ENCODE measurements at regions not wholly inside any gene's neighbourhood (a gene's known extent, or its start where the extent isn't known, plus 50 kb on each side); places are given as distances from the start of the nearest gene placed in this dataset.

- Histone ChIP-seq H3K36me3 (ENCODE audit: insufficient read depth, low read length) (no peaks in the 10 kb centered on the region), H3K27me3 (ENCODE audit: control insufficient read depth, insufficient read depth, low read length) (no peaks in the 10 kb centered on the region), H3K4me2 (ENCODE audit: low read length) (no peak overlapping the region)
Observed at GRCh38 chr13:105758918-105759860, 776.3 kb downstream of the EFNB2 start.

GRCh38 chr13:105740739-105741138, 794.7 kb downstream of the EFNB2 start:
- no peaks in the 10 kb centered on the region for H3K27me3 ChIP-seq (ENCODE audit: control insufficient read depth, insufficient read depth, low read length)

More at GRCh38 chr13:105758918-105759860, 776.3 kb downstream of the EFNB2 start:
- Histone ChIP-seq H3K4me1 (ENCODE audit: control insufficient read depth, insufficient read depth, low read length) (no peaks in the 10 kb centered on the region), H3K9me3 (replicated peaks; ENCODE audit: low read length) (no peaks in the 10 kb centered on the region), H3K4me3 (ENCODE audit: low read length) (no peak overlapping the region), H3K9ac (ENCODE audit: low read depth, low read length) (no peak overlapping the region)

GRCh38 chr13:105737688-105738087, 797.8 kb downstream of the EFNB2 start:
- H3K9me3 ChIP-seq (replicated peaks; ENCODE audit: low read length) = no peaks in the 10 kb centered on the region
- no peak overlapping the region for H3K4me2 ChIP-seq (ENCODE audit: low read length)
- H3K4me3 ChIP-seq (ENCODE audit: low read length) = no peak overlapping the region
- no peaks in the 10 kb centered on the region for H3K27me3 ChIP-seq (ENCODE audit: control insufficient read depth, insufficient read depth, low read length)
- peaks cover 6% of the 10 kb centered on the region for H3K4me1 ChIP-seq (ENCODE audit: control insufficient read depth, insufficient read depth, low read length)
- H3K9ac ChIP-seq (ENCODE audit: low read depth, low read length) = no peak overlapping the region
- H3K36me3 ChIP-seq (ENCODE audit: insufficient read depth, low read length) = no peaks in the 10 kb centered on the region

More at GRCh38 chr13:105740739-105741138, 794.7 kb downstream of the EFNB2 start:
- Histone ChIP-seq H3K4me3 (ENCODE audit: low read length) (no peak overlapping the region), H3K9ac (ENCODE audit: low read depth, low read length) (no peak overlapping the region), H3K9me3 (replicated peaks; ENCODE audit: low read length) (no peaks in the 10 kb centered on the region), H3K4me1 (ENCODE audit: control insufficient read depth, insufficient read depth, low read length) (no peaks in the 10 kb centered on the region), H3K36me3 (ENCODE audit: insufficient read depth, low read length) (no peaks in the 10 kb centered on the region), H3K4me2 (ENCODE audit: low read length) (no peak overlapping the region)

- H3K9me3 ChIP-seq (replicated peaks; ENCODE audit: low read length) = no peaks in the 10 kb centered on the region
- no peaks in the 10 kb centered on the region for H3K36me3 ChIP-seq (ENCODE audit: insufficient read depth, low read length)
- H3K4me1 ChIP-seq (ENCODE audit: control insufficient read depth, insufficient read depth, low read length) = peaks cover 25% of the 10 kb centered on the region
- H3K27me3 ChIP-seq (ENCODE audit: control insufficient read depth, insufficient read depth, low read length) = no peaks in the 10 kb centered on the region
- no peak overlapping the region for H3K9ac ChIP-seq (ENCODE audit: low read depth, low read length)
- H3K4me3 ChIP-seq (ENCODE audit: low read length) = no peak overlapping the region
- H3K4me2 ChIP-seq (ENCODE audit: low read length) = no peak overlapping the region
Observed at GRCh38 chr13:105735281-105735680, 800.2 kb downstream of the EFNB2 start.

- no peak overlapping the region for H3K4me2 ChIP-seq (ENCODE audit: low read length)
- peaks cover 25% of the 10 kb centered on the region for H3K4me1 ChIP-seq (ENCODE audit: control insufficient read depth, insufficient read depth, low read length)
- no peaks in the 10 kb centered on the region for H3K9me3 ChIP-seq (replicated peaks; ENCODE audit: low read length)
- no peaks in the 10 kb centered on the region for H3K36me3 ChIP-seq (ENCODE audit: insufficient read depth, low read length)
- H3K4me3 ChIP-seq (ENCODE audit: low read length) = no peak overlapping the region
- H3K27me3 ChIP-seq (ENCODE audit: control insufficient read depth, insufficient read depth, low read length) = no peaks in the 10 kb centered on the region
- H3K9ac ChIP-seq (ENCODE audit: low read depth, low read length) = no peak overlapping the region
Observed at GRCh38 chr13:105732806-105733529, 802.5 kb downstream of the EFNB2 start.

- Histone ChIP-seq H3K36me3 (ENCODE audit: insufficient read depth, low read length) (no peaks in the 10 kb centered on the region), H3K4me2 (ENCODE audit: low read length) (no peak overlapping the region), H3K4me3 (ENCODE audit: low read length) (no peak overlapping the region), H3K9ac (ENCODE audit: low read depth, low read length) (no peak overlapping the region), H3K4me1 (ENCODE audit: control insufficient read depth, insufficient read depth, low read length) (peaks cover under 1% of the 10 kb centered on the region), H3K9me3 (replicated peaks; ENCODE audit: low read length) (no peaks in the 10 kb centered on the region), H3K27me3 (ENCODE audit: control insufficient read depth, insufficient read depth, low read length) (no peaks in the 10 kb centered on the region)
Observed at GRCh38 chr13:105725887-105726286, 809.6 kb downstream of the EFNB2 start.

- Histone ChIP-seq H3K4me1 (ENCODE audit: control insufficient read depth, insufficient read depth, low read length) (no peaks in the 10 kb centered on the region), H3K36me3 (ENCODE audit: insufficient read depth, low read length) (no peaks in the 10 kb centered on the region), H3K9ac (ENCODE audit: low read depth, low read length) (no peak overlapping the region), H3K9me3 (replicated peaks; ENCODE audit: low read length) (no peaks in the 10 kb centered on the region), H3K4me3 (ENCODE audit: low read length) (no peak overlapping the region), H3K4me2 (ENCODE audit: low read length) (no peak overlapping the region), H3K27me3 (ENCODE audit: control insufficient read depth, insufficient read depth, low read length) (no peaks in the 10 kb centered on the region)
Observed at GRCh38 chr13:105721016-105721415, 814.4 kb downstream of the EFNB2 start.

GRCh38 chr13:105719859-105720258, 815.6 kb downstream of the EFNB2 start:
- H3K9me3 ChIP-seq (replicated peaks; ENCODE audit: low read length) = no peaks in the 10 kb centered on the region
- no peaks in the 10 kb centered on the region for H3K36me3 ChIP-seq (ENCODE audit: insufficient read depth, low read length)
- no peak overlapping the region for H3K4me2 ChIP-seq (ENCODE audit: low read length)

GRCh38 chr13:105709181-105709580, 826.3 kb downstream of the EFNB2 start:
- Histone ChIP-seq H3K4me3 (ENCODE audit: low read length) (no peak overlapping the region), H3K4me2 (ENCODE audit: low read length) (no peak overlapping the region), H3K27me3 (ENCODE audit: control insufficient read depth, insufficient read depth, low read length) (no peaks in the 10 kb centered on the region), H3K9ac (ENCODE audit: low read depth, low read length) (no peak overlapping the region), H3K4me1 (ENCODE audit: control insufficient read depth, insufficient read depth, low read length) (no peaks in the 10 kb centered on the region), H3K36me3 (ENCODE audit: insufficient read depth, low read length) (no peaks in the 10 kb centered on the region), H3K9me3 (replicated peaks; ENCODE audit: low read length) (no peaks in the 10 kb centered on the region)

More at GRCh38 chr13:105719859-105720258, 815.6 kb downstream of the EFNB2 start:
- Histone ChIP-seq H3K4me3 (ENCODE audit: low read length) (no peak overlapping the region), H3K27me3 (ENCODE audit: control insufficient read depth, insufficient read depth, low read length) (no peaks in the 10 kb centered on the region), H3K9ac (ENCODE audit: low read depth, low read length) (no peak overlapping the region), H3K4me1 (ENCODE audit: control insufficient read depth, insufficient read depth, low read length) (no peaks in the 10 kb centered on the region)

GRCh38 chr13:105703843-105704242, 831.6 kb downstream of the EFNB2 start:
- Histone ChIP-seq H3K36me3 (ENCODE audit: insufficient read depth, low read length) (no peaks in the 10 kb centered on the region), H3K4me1 (ENCODE audit: control insufficient read depth, insufficient read depth, low read length) (no peaks in the 10 kb centered on the region), H3K9me3 (replicated peaks; ENCODE audit: low read length) (no peaks in the 10 kb centered on the region), H3K4me3 (ENCODE audit: low read length) (no peak overlapping the region), H3K9ac (ENCODE audit: low read depth, low read length) (no peak overlapping the region), H3K27me3 (ENCODE audit: control insufficient read depth, insufficient read depth, low read length) (no peaks in the 10 kb centered on the region), H3K4me2 (ENCODE audit: low read length) (no peak overlapping the region)

- Histone ChIP-seq H3K4me3 (ENCODE audit: low read length) (no peak overlapping the region), H3K4me2 (ENCODE audit: low read length) (no peak overlapping the region), H3K9me3 (replicated peaks; ENCODE audit: low read length) (no peaks in the 10 kb centered on the region), H3K9ac (ENCODE audit: low read depth, low read length) (no peak overlapping the region), H3K27me3 (ENCODE audit: control insufficient read depth, insufficient read depth, low read length) (no peaks in the 10 kb centered on the region), H3K36me3 (ENCODE audit: insufficient read depth, low read length) (no peaks in the 10 kb centered on the region), H3K4me1 (ENCODE audit: control insufficient read depth, insufficient read depth, low read length) (no peaks in the 10 kb centered on the region)
Observed at GRCh38 chr13:105702441-105702840, 833.0 kb downstream of the EFNB2 start.

Measured in skeletal muscle satellite cell (primary cell).